ENCODE measurements at regions not wholly inside any gene's neighbourhood (a gene's known extent, or its start where the extent isn't known, plus 50 kb on each side); places are given as distances from the start of the nearest gene placed in this dataset.

DNA sequence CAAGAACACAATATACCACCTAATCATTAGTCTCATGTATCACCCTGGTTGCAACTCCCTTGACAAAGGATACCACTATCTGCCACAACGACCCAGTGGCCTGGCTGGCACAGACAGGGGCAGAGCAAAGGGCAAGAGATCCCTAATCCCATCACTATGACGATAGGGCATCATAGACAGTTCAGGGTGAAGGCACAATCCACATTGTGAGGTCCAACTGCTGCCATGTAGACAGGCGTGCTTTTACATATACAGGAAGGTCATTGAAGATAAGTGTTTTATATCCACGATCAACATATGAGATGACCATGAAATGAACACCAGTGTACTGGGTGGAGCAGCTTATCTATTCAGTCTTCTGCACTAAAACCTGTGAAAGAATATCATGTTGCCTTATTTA lies 94.6 kb downstream of the IGLL1 start:
- Histone ChIP-seq H3K9me3 (ENCODE audit: low read length) (no peaks in the 10 kb centered on the region), H3K36me3 (ENCODE audit: insufficient read depth, low read length) (no peaks in the 10 kb centered on the region), H2AFZ (ENCODE audit: low read length) (no peak overlapping the region), H3K27ac (ENCODE audit: low read depth, low read length, poor library complexity, severe bottlenecking) (no peak overlapping the region), H3F3A (ENCODE audit: insufficient read depth, low read length) (no peaks in the 10 kb centered on the region), H4K20me1 (ENCODE audit: insufficient read depth, low read length) (no peaks in the 10 kb centered on the region), H3K9ac (ENCODE audit: low read length) (no peak overlapping the region), H3K9me2 (ENCODE audit: low read depth, low read length) (no peaks in the 10 kb centered on the region), H3K4me3 (ENCODE audit: low read depth, low read length, poor library complexity, severe bottlenecking) (no peak overlapping the region), H3K27me3 (ENCODE audit: insufficient read depth, low read length) (no peaks in the 10 kb centered on the region; the same call in 1 of the 2 replicates), H3K4me1 (ENCODE audit: insufficient read depth, low read length, severe bottlenecking) (no peaks in the 10 kb centered on the region), H3K4me2 (ENCODE audit: low read length) (no peak overlapping the region), H3K79me2 (ENCODE audit: insufficient read depth, low read length) (no peaks in the 10 kb centered on the region)
- TF ChIP-seq, protein P1, sequence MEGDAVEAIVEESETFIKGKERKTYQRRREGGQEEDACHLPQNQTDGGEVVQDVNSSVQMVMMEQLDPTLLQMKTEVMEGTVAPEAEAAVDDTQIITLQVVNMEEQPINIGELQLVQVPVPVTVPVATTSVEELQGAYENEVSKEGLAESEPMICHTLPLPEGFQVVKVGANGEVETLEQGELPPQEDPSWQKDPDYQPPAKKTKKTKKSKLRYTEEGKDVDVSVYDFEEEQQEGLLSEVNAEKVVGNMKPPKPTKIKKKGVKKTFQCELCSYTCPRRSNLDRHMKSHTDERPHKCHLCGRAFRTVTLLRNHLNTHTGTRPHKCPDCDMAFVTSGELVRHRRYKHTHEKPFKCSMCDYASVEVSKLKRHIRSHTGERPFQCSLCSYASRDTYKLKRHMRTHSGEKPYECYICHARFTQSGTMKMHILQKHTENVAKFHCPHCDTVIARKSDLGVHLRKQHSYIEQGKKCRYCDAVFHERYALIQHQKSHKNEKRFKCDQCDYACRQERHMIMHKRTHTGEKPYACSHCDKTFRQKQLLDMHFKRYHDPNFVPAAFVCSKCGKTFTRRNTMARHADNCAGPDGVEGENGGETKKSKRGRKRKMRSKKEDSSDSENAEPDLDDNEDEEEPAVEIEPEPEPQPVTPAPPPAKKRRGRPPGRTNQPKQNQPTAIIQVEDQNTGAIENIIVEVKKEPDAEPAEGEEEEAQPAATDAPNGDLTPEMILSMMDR (IDR thresholded peaks at IDR 0.05; ENCODE audit: low read length): no peak
- TF ChIP-seq EZH2 (IDR thresholded peaks at IDR 0.05; ENCODE audit: borderline replicate concordance, low read length): no peak

DNA sequence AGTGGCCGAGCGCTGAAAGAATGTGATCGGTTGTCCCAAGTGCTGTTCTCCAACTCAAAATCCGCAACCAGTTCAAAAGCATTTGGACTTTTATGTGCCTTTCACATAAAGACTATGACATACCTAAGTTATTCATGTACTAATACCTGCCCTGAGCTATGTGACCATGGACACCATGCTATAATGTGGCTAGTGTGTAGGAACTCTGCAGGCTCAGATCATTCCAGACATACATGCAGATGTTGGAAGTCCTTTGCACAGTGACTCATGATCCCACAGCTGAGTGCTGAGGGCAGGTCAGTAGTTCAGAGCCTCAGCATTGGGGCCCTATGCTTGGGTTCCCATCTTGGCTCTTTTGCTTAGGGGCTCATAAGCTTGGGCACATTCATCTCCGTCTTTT lies 95.4 kb downstream of the IGLL1 start:
- Histone ChIP-seq H3K27me3 (ENCODE audit: insufficient read depth, low read length) (no peaks in the 10 kb centered on the region; the same call in 1 of the 2 replicates), H3K9ac (ENCODE audit: low read length) (no peak overlapping the region), H3K27ac (ENCODE audit: low read depth, low read length, poor library complexity, severe bottlenecking) (no peak overlapping the region), H2AFZ (ENCODE audit: low read length) (no peak overlapping the region), H3K4me2 (ENCODE audit: low read length) (no peak overlapping the region), H3K4me1 (ENCODE audit: insufficient read depth, low read length, severe bottlenecking) (no peaks in the 10 kb centered on the region), H3K36me3 (ENCODE audit: insufficient read depth, low read length) (no peaks in the 10 kb centered on the region), H3K4me3 (ENCODE audit: low read depth, low read length, poor library complexity, severe bottlenecking) (no peak overlapping the region), H3K9me3 (ENCODE audit: low read length) (no peaks in the 10 kb centered on the region), H3K9me2 (ENCODE audit: low read depth, low read length) (no peaks in the 10 kb centered on the region), H3F3A (ENCODE audit: insufficient read depth, low read length) (no peaks in the 10 kb centered on the region), H3K79me2 (ENCODE audit: insufficient read depth, low read length) (no peaks in the 10 kb centered on the region), H4K20me1 (ENCODE audit: insufficient read depth, low read length) (no peaks in the 10 kb centered on the region)
- TF ChIP-seq, protein P1 (IDR thresholded peaks at IDR 0.05; ENCODE audit: low read length): no peak
- TF ChIP-seq EZH2 (IDR thresholded peaks at IDR 0.05; ENCODE audit: borderline replicate concordance, low read length): no peak

DNA sequence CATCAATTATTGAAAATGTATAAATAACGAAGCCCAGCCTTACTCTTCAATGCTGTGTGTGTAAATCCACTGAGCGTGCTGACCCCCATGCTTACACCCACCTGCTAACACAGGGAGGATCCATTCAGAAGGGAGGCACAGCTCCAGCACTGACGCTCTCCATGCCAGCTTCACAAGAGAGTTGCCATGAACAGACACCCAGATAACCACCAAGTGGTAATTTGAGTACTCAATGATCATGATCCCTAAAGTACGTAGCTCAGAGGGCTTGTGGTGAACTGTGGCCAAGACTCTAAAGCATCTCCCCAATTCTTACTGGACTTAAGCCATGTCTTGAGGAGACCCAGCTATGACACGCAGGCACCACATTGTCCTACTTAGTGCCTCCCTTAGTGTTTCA lies 98.7 kb downstream of the IGLL1 start:
- no peaks in the 10 kb centered on the region; the same call in 1 of the 2 replicates for H3K27me3 ChIP-seq (ENCODE audit: insufficient read depth, low read length)
- no peak overlapping the region for H3K27ac ChIP-seq (ENCODE audit: low read depth, low read length, poor library complexity, severe bottlenecking)
- no peaks in the 10 kb centered on the region for H3K9me3 ChIP-seq (ENCODE audit: low read length)

More for the DNA sequence above, 98.7 kb downstream of the IGLL1 start:
- H3K9ac ChIP-seq (ENCODE audit: low read length): no peak overlapping the region
- no peak overlapping the region for H2AFZ ChIP-seq (ENCODE audit: low read length)
- H4K20me1 ChIP-seq (ENCODE audit: insufficient read depth, low read length): no peaks in the 10 kb centered on the region
- H3K79me2 ChIP-seq (ENCODE audit: insufficient read depth, low read length): no peaks in the 10 kb centered on the region
- TF ChIP-seq, protein P1 (IDR thresholded peaks at IDR 0.05; ENCODE audit: low read length): no peak
- no peak for TF ChIP-seq EZH2 (IDR thresholded peaks at IDR 0.05; ENCODE audit: borderline replicate concordance, low read length)
- H3K36me3 ChIP-seq (ENCODE audit: insufficient read depth, low read length): no peaks in the 10 kb centered on the region
- peaks cover 4% of the 10 kb centered on the region for H3K4me1 ChIP-seq (ENCODE audit: insufficient read depth, low read length, severe bottlenecking)
- no peak overlapping the region for H3K4me2 ChIP-seq (ENCODE audit: low read length)
- H3K9me2 ChIP-seq (ENCODE audit: low read depth, low read length): no peaks in the 10 kb centered on the region
- H3K4me3 ChIP-seq (ENCODE audit: low read depth, low read length, poor library complexity, severe bottlenecking): no peak overlapping the region
- H3F3A ChIP-seq (ENCODE audit: insufficient read depth, low read length): no peaks in the 10 kb centered on the region

Measured in OCI-LY1 (cell line).